ENCODE measurements at regions not wholly inside any gene's neighbourhood (a gene's known extent, or its start where the extent isn't known, plus 50 kb on each side); places are given as distances from the start of the nearest gene placed in this dataset.
"Not testable (repeated sequence)": the region's sequence is repeated elsewhere in the genome, so short reads cannot be mapped to it uniquely, and the experiment has no call there.

GRCh38 chr2:142756430-142756829 lies 121.0 kb upstream of the KYNU start:
- no peak for DNase-seq

- DNase-seq = no peak
These were observed 122.3 kb upstream of the KYNU start for GRCh38 chr2:142755191-142755590.

- DNase-seq = no peak
These were observed 123.3 kb upstream of the KYNU start for GRCh38 chr2:142754182-142754581.

- no peak for DNase-seq
These were observed 126.6 kb upstream of the KYNU start for GRCh38 chr2:142750858-142751257.

GRCh38 chr2:142748559-142749099 lies 128.8 kb upstream of the KYNU start:
- DNase-seq = no peak

- DNase-seq = no peak
These were observed 131.8 kb upstream of the KYNU start for GRCh38 chr2:142745691-142746090.

- DNase-seq = no peak
These were observed 134.9 kb upstream of the KYNU start for GRCh38 chr2:142742371-142743214.

GRCh38 chr2:142741764-142742269 lies 135.6 kb upstream of the KYNU start:
- no peak for DNase-seq

GRCh38 chr2:142734770-142735169 lies 142.7 kb upstream of the KYNU start:
- DNase-seq = no peak

- DNase-seq = no peak
These were observed 143.2 kb upstream of the KYNU start for GRCh38 chr2:142734231-142734630.

- DNase-seq = not testable (repeated sequence)
These were observed 147.7 kb upstream of the KYNU start for GRCh38 chr2:142729814-142730213.

GRCh38 chr2:142727821-142728478 lies 149.5 kb upstream of the KYNU start:
- not testable (repeated sequence) for DNase-seq

GRCh38 chr2:142725386-142725785 lies 152.1 kb upstream of the KYNU start:
- DNase-seq = no peak

GRCh38 chr2:142724713-142725349 lies 152.6 kb upstream of the KYNU start:
- DNase-seq = no peak

- no peak for DNase-seq
These were observed 153.3 kb upstream of the KYNU start for GRCh38 chr2:142724186-142724585.

GRCh38 chr2:142723236-142723635 lies 154.2 kb upstream of the KYNU start:
- no peak for DNase-seq

- no peak for DNase-seq
These were observed 154.9 kb upstream of the KYNU start for GRCh38 chr2:142722569-142722968.

GRCh38 chr2:142722086-142722485 lies 155.4 kb upstream of the KYNU start:
- DNase-seq = no peak

- DNase-seq = no peak
These were observed 156.4 kb upstream of the KYNU start for GRCh38 chr2:142721015-142721414.

- DNase-seq = no peak
These were observed 158.8 kb upstream of the KYNU start for GRCh38 chr2:142718576-142719155.

GRCh38 chr2:142716463-142717242 lies 160.8 kb upstream of the KYNU start:
- DNase-seq = peak; percentile 32

GRCh38 chr2:142714600-142714999 lies 162.9 kb upstream of the KYNU start:
- no peak for DNase-seq

All from femur (tissue), 1 donor.